Loucy (cell line): ENCODE measurements at regions not wholly inside any gene's neighbourhood (a gene's known extent, or its start where the extent isn't known, plus 50 kb on each side); places are given as distances from the start of the nearest gene placed in this dataset.

Experiments
- EZH2phosphoT487 ChIP-seq: fragments of 200-600 bp; IDR thresholded peaks from 2 replicates; pipeline ENCODE4 v1.6.1; 2018; ENCODE audit warnings: antibody characterized with exemption, mild to moderate bottlenecking, moderate library complexity, borderline replicate concordance
- TF ChIP-seq, protein P1 (sequence below): fragments of 200-600 bp; sonication (generic); conservative IDR thresholded peaks from 2 replicates; pipeline ENCODE4 v1.5.1; 2014; ENCODE audit warnings: mild to moderate bottlenecking, antibody characterized with exemption, low read length

DNA sequence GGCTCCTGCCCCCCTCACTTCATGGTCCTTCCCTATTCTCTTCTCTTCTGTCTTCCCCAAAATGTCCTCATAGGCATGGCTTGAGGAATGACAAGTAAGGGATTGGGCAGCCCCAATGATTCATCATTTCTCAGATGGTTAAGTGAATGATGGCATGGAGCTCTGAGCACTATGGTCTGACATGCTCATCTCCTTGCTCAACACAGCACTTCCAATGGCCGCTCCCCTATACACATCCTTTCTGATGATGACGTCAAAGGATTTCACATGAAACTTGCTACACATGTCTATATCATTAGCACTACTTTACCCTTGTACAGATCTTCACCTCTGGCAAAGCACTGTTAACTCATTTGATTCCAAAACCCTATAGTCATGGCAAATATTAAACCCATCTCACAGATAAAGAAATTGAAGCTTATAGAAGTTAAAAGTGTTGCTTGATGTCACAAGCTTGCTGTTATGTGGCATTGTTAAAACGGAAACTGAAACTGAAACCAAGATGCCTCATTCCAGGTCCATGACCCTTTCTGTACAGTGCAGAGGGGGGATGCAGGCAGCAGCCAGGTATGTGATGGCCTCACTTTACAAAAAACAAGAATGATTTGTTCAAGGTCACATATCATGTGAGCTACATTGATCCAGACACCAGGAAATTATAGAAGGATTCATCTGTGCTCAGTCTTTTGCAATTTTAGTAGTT, 90.0 kb upstream of the PLXNA4 start:
- TF ChIP-seq, protein P1, sequence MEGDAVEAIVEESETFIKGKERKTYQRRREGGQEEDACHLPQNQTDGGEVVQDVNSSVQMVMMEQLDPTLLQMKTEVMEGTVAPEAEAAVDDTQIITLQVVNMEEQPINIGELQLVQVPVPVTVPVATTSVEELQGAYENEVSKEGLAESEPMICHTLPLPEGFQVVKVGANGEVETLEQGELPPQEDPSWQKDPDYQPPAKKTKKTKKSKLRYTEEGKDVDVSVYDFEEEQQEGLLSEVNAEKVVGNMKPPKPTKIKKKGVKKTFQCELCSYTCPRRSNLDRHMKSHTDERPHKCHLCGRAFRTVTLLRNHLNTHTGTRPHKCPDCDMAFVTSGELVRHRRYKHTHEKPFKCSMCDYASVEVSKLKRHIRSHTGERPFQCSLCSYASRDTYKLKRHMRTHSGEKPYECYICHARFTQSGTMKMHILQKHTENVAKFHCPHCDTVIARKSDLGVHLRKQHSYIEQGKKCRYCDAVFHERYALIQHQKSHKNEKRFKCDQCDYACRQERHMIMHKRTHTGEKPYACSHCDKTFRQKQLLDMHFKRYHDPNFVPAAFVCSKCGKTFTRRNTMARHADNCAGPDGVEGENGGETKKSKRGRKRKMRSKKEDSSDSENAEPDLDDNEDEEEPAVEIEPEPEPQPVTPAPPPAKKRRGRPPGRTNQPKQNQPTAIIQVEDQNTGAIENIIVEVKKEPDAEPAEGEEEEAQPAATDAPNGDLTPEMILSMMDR = no peak
- TF ChIP-seq EZH2phosphoT487 = no peak
